IMR-90 (cell line): ENCODE measurements at regions not wholly inside any gene's neighbourhood (a gene's known extent, or its start where the extent isn't known, plus 50 kb on each side); places are given as distances from the start of the nearest gene placed in this dataset.

ENCODE experiments used
- ATAC-seq: fragments of 200-7000 bp; cut with Tn5 transposase; 2 replicates; pipeline ENCODE4 v1.9.1; 2020; ENCODE audit warnings: low read depth, mild to moderate bottlenecking, moderate library complexity
- BruUV-seq: library from RNA; stranded (reverse); fragments of 400-500 nt; replicated peaks from 2 replicates; lab custom pipeline; 2021; lab: Mats Ljungman, UMichigan
- CTCF ChIA-PET: fragments of 300-600 bp; formaldehyde crosslinking; extraction: SDS; loops from one replicate; lab custom pipeline; 2021; ENCODE audit warnings: antibody characterized with exemption; lab: Yijun Ruan, JAX
- POLR2A ChIA-PET: fragments of 300-600 bp; sonication (Branson Sonifier 250); formaldehyde crosslinking; loops from one replicate; lab custom pipeline; 2022; ENCODE audit warnings: antibody characterized with exemption; ENCODE audit not compliant: unreplicated experiment; lab: Charles Lee
- DNase-seq: peaks from one replicate; pipeline ENCODE4 v3.0.0; 2013
- H2AFZ ChIP-seq: replicated peaks from 2 replicates; pipeline ENCODE3; 2013; ENCODE audit warnings: low read length, mild to moderate bottlenecking; ENCODE audit not compliant: poor library complexity
- H2AK5ac ChIP-seq: 2 replicates; pipeline ENCODE4 v1.6.1; 2013; ENCODE audit warnings: low read depth, low read length, inconsistent platforms
- H2AK9ac ChIP-seq: replicated peaks from 2 replicates; pipeline ENCODE3; 2013; ENCODE audit warnings: mild to moderate bottlenecking, low read depth, low read length, moderate library complexity; ENCODE audit not compliant: poor library complexity
- H2BK120ac ChIP-seq: 2 replicates; pipeline ENCODE4 v1.6.1; 2013; ENCODE audit warnings: low read depth, low read length, inconsistent platforms
- H2BK15ac ChIP-seq: 3 replicates; pipeline ENCODE4 v1.6.1; 2013; ENCODE audit warnings: low read depth, low read length, inconsistent platforms
- H2BK20ac ChIP-seq: 2 replicates; pipeline ENCODE4 v1.6.1; 2013; ENCODE audit warnings: low read depth, mild to moderate bottlenecking, inconsistent platforms, low read length, moderate library complexity
- H2BK5ac ChIP-seq: 2 replicates; pipeline ENCODE4 v1.6.1; 2013; ENCODE audit warnings: mild to moderate bottlenecking, low read depth, low read length, inconsistent platforms; ENCODE audit not compliant: poor library complexity, severe bottlenecking
- H3K14ac ChIP-seq: replicated peaks from 2 replicates; pipeline ENCODE4 v1.6.1; 2013; ENCODE audit warnings: low read depth, low read length, inconsistent platforms
- H3K18ac ChIP-seq: 2 replicates; pipeline ENCODE4 v1.6.1; 2013; ENCODE audit warnings: low read depth, low read length, control low read depth
- H3K23ac ChIP-seq: 2 replicates; pipeline ENCODE4 v1.6.1; 2013; ENCODE audit warnings: low read depth, low read length, inconsistent platforms
- H3K27ac ChIP-seq: 2 replicates; pipeline ENCODE4 v1.5.1; 2013; ENCODE audit warnings: mild to moderate bottlenecking, control low read depth, low read length; ENCODE audit not compliant: insufficient read depth
- H3K27me3 ChIP-seq: 2 replicates; pipeline ENCODE4 v1.6.1; 2013; ENCODE audit warnings: low read length; ENCODE audit not compliant: control insufficient read depth, insufficient read depth
- H3K36me3 ChIP-seq: 2 replicates; pipeline ENCODE4 v1.6.1; 2013; ENCODE audit warnings: low read length, mixed read lengths; ENCODE audit not compliant: control insufficient read depth, insufficient read depth
- H3K4ac ChIP-seq: 2 replicates; pipeline ENCODE4 v1.6.1; 2013; ENCODE audit warnings: low read depth, low read length, inconsistent platforms
- H3K4me1 ChIP-seq: 2 replicates; pipeline ENCODE4 v1.6.1; 2013; ENCODE audit warnings: low read length, mixed read lengths; ENCODE audit not compliant: control insufficient read depth, insufficient read depth
- H3K4me2 ChIP-seq: 2 replicates; pipeline ENCODE4 v1.6.1; 2013; ENCODE audit warnings: low read depth, mild to moderate bottlenecking, control low read depth, low read length, moderate library complexity
- H3K4me3 ChIP-seq: 2 replicates; pipeline ENCODE4 v1.5.1; 2013; ENCODE audit warnings: low read depth, mild to moderate bottlenecking, control low read depth, low read length, moderate library complexity; ENCODE audit not compliant: insufficient read depth
- H3K56ac ChIP-seq: 2 replicates; pipeline ENCODE4 v1.6.1; 2013; ENCODE audit warnings: low read length, inconsistent platforms; ENCODE audit not compliant: insufficient read depth; ENCODE audit errors: extremely low read depth
- H3K79me1 ChIP-seq, 2 experiments: 2 replicates each; pipeline ENCODE4 v1.6.1; 2013; ENCODE audit warnings: low read length in 2 of 2, inconsistent platforms in 1 of 2, low read depth in 1 of 2
- H3K9ac ChIP-seq: 2 replicates; pipeline ENCODE4 v1.6.1; 2013; ENCODE audit warnings: low read depth, low read length, control low read depth
- H3K9me1 ChIP-seq: 2 replicates; pipeline ENCODE4 v1.6.1; 2013; ENCODE audit warnings: low read length, inconsistent platforms; ENCODE audit not compliant: insufficient read depth
- H3K9me3 ChIP-seq: 2 replicates; pipeline ENCODE4 v1.6.1; 2013; ENCODE audit warnings: low read length; ENCODE audit not compliant: control insufficient read depth, insufficient read depth
- H4K20me1 ChIP-seq: 2 replicates; pipeline ENCODE4 v1.6.1; 2013; ENCODE audit warnings: low read length, inconsistent platforms; ENCODE audit not compliant: insufficient read depth
- H4K5ac ChIP-seq: 2 replicates; pipeline ENCODE4 v1.6.1; 2013; ENCODE audit warnings: mild to moderate bottlenecking, low read depth, low read length, control low read depth
- H4K8ac ChIP-seq, 2 experiments: 2 replicates each; pipeline ENCODE4 v1.6.1; 2013; ENCODE audit warnings: low read depth in 2 of 2, low read length in 2 of 2, control low read depth in 1 of 2, inconsistent platforms in 1 of 2
- H4K91ac ChIP-seq: 2 replicates; pipeline ENCODE4 v1.6.1; 2013; ENCODE audit warnings: low read depth, low read length, inconsistent platforms; ENCODE audit not compliant: insufficient read depth
- CHD1 ChIP-seq: IDR thresholded peaks from 2 replicates; pipeline ENCODE4 v1.6.1; 2012; ENCODE audit warnings: low read depth, low read length, improper control_type of control experiment
- CTCF ChIP-seq: conservative IDR thresholded peaks from 2 replicates; pipeline ENCODE4 v1.5.1; 2012; ENCODE audit warnings: mild to moderate bottlenecking, low read depth, low read length, improper control_type of control experiment
- ELK1 ChIP-seq: fragments of 150-350 bp; IDR thresholded peaks from 2 replicates; pipeline ENCODE4 v1.6.1; 2016; ENCODE audit warnings: low read depth, mild to moderate bottlenecking, low read length, moderate library complexity, borderline replicate concordance
- FOS ChIP-seq: fragments of 150-350 bp; IDR thresholded peaks from 2 replicates; pipeline ENCODE4 v1.6.1; 2016; ENCODE audit warnings: low read depth, low read length
- MAFK ChIP-seq: IDR thresholded peaks from 2 replicates; pipeline ENCODE4 v1.6.1; 2012; ENCODE audit warnings: low read depth, low read length, improper control_type of control experiment
- MAZ ChIP-seq: IDR thresholded peaks from 2 replicates; pipeline ENCODE4 v1.6.1; 2012; ENCODE audit warnings: low read depth, mild to moderate bottlenecking, low read length, improper control_type of control experiment, moderate library complexity, borderline replicate concordance
- MXI1 ChIP-seq: IDR thresholded peaks from 2 replicates; pipeline ENCODE4 v1.6.1; 2012; ENCODE audit warnings: low read depth, mild to moderate bottlenecking, low read length, moderate library complexity, borderline replicate concordance
- NFE2L2 ChIP-seq: fragments of 150-350 bp; IDR thresholded peaks from 2 replicates; pipeline ENCODE4 v1.6.1; 2016; ENCODE audit warnings: low read depth, mild to moderate bottlenecking, low read length
- POLR2A ChIP-seq: IDR thresholded peaks from 2 replicates; pipeline ENCODE4 v1.6.1; 2012; ENCODE audit warnings: mild to moderate bottlenecking, low read depth, low read length
- RAD21 ChIP-seq: IDR thresholded peaks from 2 replicates; pipeline ENCODE4 v1.6.1; 2012; ENCODE audit warnings: low read length, improper control_type of control experiment
- RCOR1 ChIP-seq: IDR thresholded peaks from 2 replicates; pipeline ENCODE4 v1.6.1; 2012; ENCODE audit warnings: mild to moderate bottlenecking, low read length, improper control_type of control experiment; ENCODE audit not compliant: insufficient replicate concordance
- RFX5 ChIP-seq: IDR thresholded peaks from 2 replicates; pipeline ENCODE4 v1.8.0; 2012; ENCODE audit warnings: low read depth, mild to moderate bottlenecking, low read length, moderate library complexity
- SMC3 ChIP-seq: fragments of 150-350 bp; IDR thresholded peaks from 2 replicates; pipeline ENCODE4 v1.6.1; 2016; ENCODE audit warnings: low read depth, mild to moderate bottlenecking, antibody characterized with exemption, low read length, moderate library complexity
- USF2 ChIP-seq: fragments of 150-350 bp; IDR thresholded peaks from 2 replicates; pipeline ENCODE4 v1.6.1; 2017; ENCODE audit warnings: mild to moderate bottlenecking, antibody characterized with exemption, low read length, low read depth
- WGBS, 2 experiments: methylation state at CpG; one replicate each; pipeline versions ENCODE4 v1.1.5 to v1.1.7; 2013; ENCODE audit warnings: missing lambda C conversion rate in 2 of 2; ENCODE audit not compliant: insufficient read length in 1 of 2; ENCODE audit errors: extremely low coverage in 2 of 2; 5-methylcytosine and 5-hydroxymethylcytosine counted together
- dilution Hi-C: fragments of 300-500 bp; cut with HindIII; formaldehyde crosslinking; loops from one replicate; pipeline ENCODE4 v1.14.3; 2018; ENCODE audit warnings: low sequenced_read_pairs; ENCODE audit not compliant: unreplicated experiment
- in situ Hi-C: fragments of 300-500 bp; cut with MboI; formaldehyde crosslinking; loops from 3 replicates; pipeline ENCODE4 v1.14.3; 2019; ENCODE audit warnings: low sequenced_read_pairs, inconsistent platforms, mixed read lengths
- intact Hi-C: fragments of 100-400 bp; cut with micrococcal nuclease; formaldehyde crosslinking; loops from 2 replicates; pipeline ENCODE4 v1.10.0; 2022

GRCh38 chr2:144796936-144797335 lies 277.0 kb upstream of the ZEB2 start:
- H3K27me3 ChIP-seq = no peaks in the 10 kb centered on the region
- H2AFZ ChIP-seq = no peak overlapping the region

More at GRCh38 chr2:144796936-144797335, 277.0 kb upstream of the ZEB2 start:
- no peaks in the 10 kb centered on the region for H3K9me3 ChIP-seq
- in situ Hi-C loops = no loop called here
- no peak overlapping the region for H3K9ac ChIP-seq
- no peak overlapping the region for H4K5ac ChIP-seq
- no peaks in the 10 kb centered on the region for H3K79me1 ChIP-seq
- no peak overlapping the region for H4K8ac ChIP-seq
- H2BK15ac ChIP-seq = no peak overlapping the region
- H3K4me1 ChIP-seq = peaks cover 4% of the 10 kb centered on the region
- no peak overlapping the region for H2AK5ac ChIP-seq
- no CpG with 5 or more reads among the region's 3 CpGs for WGBS, 2 experiments
- H3K9me1 ChIP-seq = no peaks in the 10 kb centered on the region
- no peak overlapping the region for H3K56ac ChIP-seq
- POLR2A ChIA-PET = no interaction called here
- no peak overlapping the region for H3K4me2 ChIP-seq
- no TSS peak for BruUV-seq
- H2AK9ac ChIP-seq = no peak overlapping the region
- no peak overlapping the region for H3K18ac ChIP-seq
- no peaks in the 10 kb centered on the region for H4K20me1 ChIP-seq
- no peaks in the 10 kb centered on the region for H3K36me3 ChIP-seq
- no peak overlapping the region for H2BK5ac ChIP-seq
- ATAC-seq (no peak), DNase-seq (no peak)
- dilution Hi-C loops = no loop called here
- no peak overlapping the region for H4K91ac ChIP-seq
- TF ChIP-seq MAZ (no peak), NFE2L2 (no peak), RCOR1 (no peak), ELK1 (no peak), CTCF (no peak), FOS (no peak), MAFK (no peak), RFX5 (no peak), SMC3 (no peak), MXI1 (no peak), RAD21 (no peak), CHD1 (no peak), USF2 (no peak), POLR2A (no peak)
- H3K4ac ChIP-seq = no peak overlapping the region
- H3K14ac ChIP-seq = no peak overlapping the region
- no peak overlapping the region for H3K4me3 ChIP-seq
- H3K23ac ChIP-seq = no peak overlapping the region
- H2BK120ac ChIP-seq = no peak overlapping the region
- CTCF ChIA-PET = interaction anchor here (0.6 kb wide), 1 partner anchor 994 kb away, joined by 6 read pairs; no protein-coding TSS in a partner anchor
- H2BK20ac ChIP-seq = no peak overlapping the region
- no peak overlapping the region for H3K27ac ChIP-seq
- intact Hi-C loops = no loop called here
